T-helper 1 cell treated with Interleukin-12 subunit alpha and Interleukin-12 subunit beta and Interleukin-4 antibody, amounts not matched to agents 30 ng/mL and 1 ng/mL, for 36 hours (primary cell): ENCODE measurements at regions not wholly inside any gene's neighbourhood (a gene's known extent, or its start where the extent isn't known, plus 50 kb on each side); places are given as distances from the start of the nearest gene placed in this dataset.
"Not testable (repeated sequence)": the region's sequence is repeated elsewhere in the genome, so short reads cannot be mapped to it uniquely, and the experiment has no call there.

Experiments used
- intact Hi-C: fragments of 100-400 bp; cut with micrococcal nuclease; formaldehyde crosslinking; loops from one replicate; pipeline ENCODE4 v1.15.1; 2024

DNA sequence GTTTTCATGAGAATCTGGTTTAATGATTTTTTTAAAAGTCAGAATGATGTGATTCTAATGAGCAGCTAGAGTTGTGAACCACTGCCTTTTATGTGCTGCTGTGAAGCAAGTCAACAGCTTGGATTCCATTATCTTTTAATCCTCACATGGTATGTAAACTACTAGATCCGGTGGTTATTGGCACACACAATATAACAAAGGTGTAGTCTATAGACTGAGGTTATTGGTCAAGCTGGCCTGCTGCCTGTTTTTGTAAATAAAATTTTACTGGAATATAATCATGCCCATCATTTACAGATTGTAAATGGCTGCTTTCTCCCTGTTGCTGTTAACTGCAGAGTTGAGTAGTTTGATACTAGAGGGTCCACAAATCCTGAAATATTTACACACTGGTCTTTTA lies 103.1 kb downstream of the OTOL1 start:
- intact Hi-C loops = no loop called here

DNA sequence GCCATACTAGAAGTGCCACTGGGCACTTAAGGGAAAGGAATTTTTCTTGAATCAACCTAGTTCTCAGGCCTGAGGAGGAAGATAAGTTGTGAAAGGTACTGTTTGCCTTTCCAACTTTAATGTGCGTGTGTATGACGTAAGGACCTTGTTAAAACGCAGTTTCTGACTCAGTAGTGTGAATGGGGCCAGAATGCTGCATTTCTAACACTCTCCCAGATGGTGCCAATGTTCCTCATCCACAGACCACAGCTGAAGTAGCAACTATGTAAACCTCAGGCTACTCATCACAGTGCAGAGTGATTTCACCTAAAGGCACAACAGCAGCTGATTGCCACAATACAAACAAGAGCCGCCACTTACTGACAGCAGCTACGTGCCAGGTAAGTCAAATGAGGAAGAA lies 103.6 kb downstream of the OTOL1 start:
- intact Hi-C loops = no loop called here

DNA sequence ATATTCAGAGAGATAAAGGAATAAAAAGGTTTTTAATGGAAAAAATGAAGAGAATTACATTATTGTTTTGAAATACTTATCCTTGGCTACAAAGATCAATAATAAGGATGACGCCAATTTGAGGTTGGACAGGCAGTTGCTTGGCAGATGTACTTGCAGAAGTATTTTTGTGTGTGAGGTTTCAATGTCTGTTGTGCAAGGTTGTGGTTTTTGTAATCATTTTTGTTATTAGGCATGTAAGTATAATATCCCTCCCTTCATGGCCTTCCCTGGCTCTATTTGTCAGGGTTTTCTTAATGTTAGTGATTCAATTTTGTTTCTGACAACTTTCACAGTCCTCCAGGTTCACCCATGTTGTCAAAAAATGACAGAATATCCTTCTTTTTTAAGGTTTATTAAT lies 105.9 kb downstream of the OTOL1 start:
- intact Hi-C loops = no loop called here

DNA sequence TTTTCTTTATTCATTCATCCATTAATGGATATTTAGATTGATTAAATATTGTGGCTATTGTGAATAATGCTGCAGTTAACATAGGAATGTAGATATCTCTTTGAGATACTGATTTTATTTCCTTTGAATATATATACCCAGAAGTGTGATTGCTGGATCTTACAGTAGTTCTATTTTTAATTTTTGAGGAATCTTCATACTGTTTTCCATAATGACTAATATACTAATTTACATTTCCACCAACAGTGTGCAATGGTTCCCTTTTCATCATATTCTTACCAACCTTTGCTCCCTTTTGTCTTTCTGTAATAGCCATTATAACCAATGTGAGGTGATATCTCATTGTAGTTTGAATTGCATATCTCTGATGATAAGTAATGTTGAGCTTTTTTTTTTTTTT lies 106.3 kb downstream of the OTOL1 start:
- intact Hi-C loops = no loop called here

DNA sequence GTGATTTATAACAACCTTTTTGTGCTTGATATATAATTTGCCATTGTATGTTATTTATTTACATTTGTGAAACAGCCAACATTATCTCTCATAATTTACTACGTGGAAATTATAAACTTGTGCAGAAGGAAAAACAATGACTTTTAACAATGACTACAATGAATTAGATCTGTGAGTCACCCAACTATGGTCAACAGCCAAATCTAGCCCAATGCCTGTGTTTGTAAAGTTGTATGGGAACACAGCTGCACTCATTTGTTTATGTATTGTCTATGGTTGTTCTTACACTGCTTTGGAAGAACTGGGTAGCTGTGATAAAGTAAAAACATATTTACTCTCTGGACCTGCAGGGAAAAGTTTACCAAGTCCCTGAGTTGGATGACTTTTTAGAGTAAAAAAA lies 110.4 kb downstream of the OTOL1 start:
- intact Hi-C loops = no loop called here

DNA sequence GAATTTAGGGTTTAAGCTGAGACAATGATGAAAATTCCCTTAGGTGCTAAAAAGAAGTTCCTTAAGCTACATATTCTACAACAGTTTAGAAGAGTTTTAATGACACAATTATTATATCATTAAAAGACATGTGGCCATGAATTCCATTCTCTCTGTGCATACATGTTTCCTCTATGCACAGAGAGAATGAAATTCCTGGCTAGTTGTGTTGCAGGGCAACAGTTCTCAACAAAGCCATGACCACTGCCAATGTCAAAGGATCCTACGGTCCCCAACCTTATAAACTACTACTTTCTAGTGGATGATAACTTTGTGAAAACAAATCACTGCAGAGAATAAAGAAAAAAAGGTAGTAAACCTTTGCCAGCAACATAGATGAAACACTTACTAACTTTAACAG lies 122.7 kb downstream of the OTOL1 start:
- intact Hi-C loops = no loop called here

DNA sequence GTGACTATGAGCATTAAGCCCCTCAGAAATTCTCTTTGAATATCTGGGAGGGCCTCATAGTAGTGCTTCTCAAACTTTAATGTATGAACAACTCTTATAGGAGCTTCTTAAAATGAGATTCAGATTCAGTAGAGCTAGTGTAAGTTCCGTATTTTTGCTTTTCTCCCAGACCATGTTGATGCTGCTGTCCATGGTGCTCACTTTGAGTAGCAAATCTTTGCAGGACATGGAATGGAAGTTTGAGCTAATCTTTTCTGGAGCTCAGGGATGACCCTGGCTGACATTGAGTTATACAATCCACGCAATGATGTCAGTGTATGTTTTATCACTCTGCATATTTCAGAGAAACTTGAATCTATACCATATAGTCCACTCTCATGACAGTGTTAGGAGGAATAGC lies 134.2 kb downstream of the OTOL1 start:
- intact Hi-C loops = no loop called here

DNA sequence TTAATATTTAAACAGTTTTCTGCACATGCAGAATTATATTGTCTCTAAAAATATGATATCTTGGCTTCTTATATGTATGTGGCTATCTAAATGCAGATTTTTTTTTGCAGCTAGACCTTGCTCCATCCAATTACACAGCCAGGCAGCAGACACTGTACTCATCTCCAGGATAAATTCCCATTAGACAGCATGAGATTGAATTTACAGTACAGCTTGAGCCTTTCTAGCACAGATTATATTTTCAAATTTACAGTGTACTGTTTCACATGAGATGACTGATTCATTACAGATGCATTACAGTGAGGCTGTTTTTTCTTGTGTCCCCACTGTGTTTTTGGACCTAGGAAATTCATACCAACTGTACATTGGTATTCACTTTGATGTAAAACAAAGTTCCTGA lies 134.9 kb downstream of the OTOL1 start:
- intact Hi-C loops = no loop called here

DNA sequence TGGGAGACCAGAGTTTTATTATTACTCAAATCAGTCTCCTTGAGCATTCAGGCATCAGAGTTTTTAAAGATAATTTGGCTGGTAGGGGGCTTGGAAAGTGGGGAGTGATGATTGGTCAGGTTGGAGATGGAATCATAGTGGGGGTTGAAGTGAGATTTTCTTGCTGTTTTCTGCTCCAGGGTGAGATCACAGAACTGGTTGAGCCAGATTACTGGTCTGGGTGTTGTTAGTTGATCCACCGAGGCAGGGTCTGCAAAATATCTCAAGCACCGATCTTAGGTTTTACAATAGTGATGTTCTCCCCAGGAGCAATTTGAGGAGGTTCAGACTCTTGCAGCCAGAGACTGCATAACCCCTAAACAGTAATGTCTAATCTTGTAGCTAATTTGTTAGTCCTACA lies 141.0 kb downstream of the OTOL1 start:
- intact Hi-C loops = no loop called here

DNA sequence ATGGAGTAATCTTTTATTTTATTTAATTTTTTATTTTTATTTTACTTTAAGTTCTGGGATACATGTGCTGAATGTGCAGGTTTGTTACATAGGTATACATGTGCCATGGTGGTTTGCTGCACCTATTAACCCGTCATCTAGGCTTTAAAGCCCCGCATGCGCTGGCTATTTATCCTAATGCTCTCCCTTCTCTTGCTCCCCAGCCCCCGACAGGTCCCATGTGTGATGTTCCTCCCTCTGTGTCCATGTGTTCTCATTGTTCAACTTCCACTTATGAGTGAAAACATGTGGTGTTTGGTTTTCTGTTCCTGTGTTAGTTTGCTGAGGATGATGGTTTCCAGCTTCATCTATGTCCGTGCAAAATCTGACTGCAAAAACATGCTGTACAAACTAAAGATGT lies 142.5 kb downstream of the OTOL1 start:
- intact Hi-C loops = not testable (repeated sequence)

DNA sequence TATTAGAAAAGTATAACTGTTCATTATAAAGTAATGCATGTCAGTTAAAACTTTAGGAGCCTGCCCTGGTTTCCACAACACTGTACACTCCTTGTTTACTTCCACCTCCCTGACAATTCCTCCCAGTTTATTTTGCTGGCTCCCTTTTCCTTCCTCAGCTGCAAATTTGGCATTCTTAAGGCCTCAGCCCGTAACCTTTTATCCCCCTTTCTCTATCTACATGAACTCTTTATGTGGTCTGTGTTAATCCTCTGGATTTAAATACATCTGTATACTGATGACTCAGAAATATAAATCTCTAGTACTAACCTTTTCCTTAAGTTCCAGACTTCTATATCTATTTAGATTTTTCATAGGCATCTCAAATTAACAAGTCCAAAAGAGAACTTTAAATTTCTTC lies 143.6 kb downstream of the OTOL1 start:
- intact Hi-C loops = no loop called here

DNA sequence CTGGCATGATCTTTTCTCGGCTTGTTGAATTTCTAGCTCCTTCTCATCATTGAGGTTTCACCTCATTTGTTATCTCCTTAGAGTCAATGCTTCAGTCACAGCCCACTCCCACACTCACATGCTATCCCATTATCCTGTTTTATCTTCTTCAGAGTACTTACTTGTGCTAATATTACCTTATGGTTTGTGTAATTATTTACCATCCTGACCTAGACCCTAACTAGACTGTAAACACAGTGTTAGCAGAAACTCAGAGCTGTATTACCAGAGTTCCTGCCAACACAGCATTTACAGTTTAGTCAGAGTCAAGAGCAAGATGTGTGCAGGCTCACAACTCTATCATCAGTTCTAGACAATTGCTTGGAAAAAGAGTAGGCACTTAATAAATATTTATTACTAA lies 144.7 kb downstream of the OTOL1 start:
- intact Hi-C loops = no loop called here

DNA sequence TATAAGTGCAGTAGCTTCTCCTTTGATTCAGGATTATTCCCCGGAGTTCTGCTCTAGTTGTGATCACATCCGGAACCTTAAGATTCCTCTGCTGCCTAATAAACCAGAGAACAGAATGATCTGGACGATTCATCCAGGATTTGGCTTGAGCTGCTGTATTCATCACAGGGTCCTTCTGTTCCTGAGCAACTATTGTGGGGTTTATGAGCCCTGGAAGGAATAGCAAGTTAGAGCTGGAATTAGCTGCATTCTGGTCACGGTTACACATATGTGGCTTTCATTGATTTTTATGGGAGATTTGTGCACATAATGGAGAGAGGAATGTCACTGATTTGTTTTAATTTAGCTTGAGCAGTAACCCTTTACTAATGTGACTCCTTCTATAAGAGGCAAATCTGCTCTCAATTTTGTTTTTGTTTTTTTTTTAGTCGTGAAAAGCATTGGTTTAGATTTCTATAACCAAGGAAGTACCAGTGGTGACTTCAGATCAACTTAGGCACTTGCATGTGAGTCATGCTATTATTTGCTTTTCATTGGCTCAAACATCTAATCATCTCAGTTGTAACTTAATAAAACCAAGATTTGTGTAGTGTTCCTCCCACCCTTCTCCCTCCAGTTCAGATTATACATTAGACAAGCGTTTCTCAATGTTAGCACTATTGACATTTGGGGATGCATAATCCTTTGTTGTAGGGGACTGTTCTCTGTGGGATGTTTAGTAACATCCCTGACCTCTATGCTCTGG lies 148.5 kb downstream of the OTOL1 start:
- intact Hi-C loops = no loop called here

DNA sequence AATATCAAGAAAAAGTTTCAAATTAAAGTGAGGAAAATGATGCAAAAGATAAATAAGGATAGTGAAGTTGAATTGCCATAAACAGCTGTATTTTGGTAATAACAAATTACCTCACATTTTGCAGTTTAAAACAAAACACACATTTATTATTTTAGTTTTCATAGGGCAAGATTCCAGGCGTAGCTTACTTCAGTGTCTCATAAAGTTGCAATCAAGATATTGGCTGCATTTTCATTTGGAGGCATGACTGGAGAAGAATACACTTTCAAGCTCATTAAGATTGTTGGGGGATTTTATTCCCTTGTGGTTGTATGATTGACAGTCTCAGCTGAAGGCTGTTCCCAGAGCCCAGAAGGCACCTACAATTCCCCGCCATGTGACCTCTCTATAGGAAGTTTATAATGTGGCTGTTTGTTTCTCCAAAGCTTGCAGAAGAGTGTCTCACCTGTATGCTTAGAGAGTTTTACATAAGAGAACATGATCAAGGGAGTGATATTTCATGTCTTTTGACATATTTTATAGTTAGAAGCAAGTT lies 151.4 kb downstream of the OTOL1 start:
- intact Hi-C loops = no loop called here

DNA sequence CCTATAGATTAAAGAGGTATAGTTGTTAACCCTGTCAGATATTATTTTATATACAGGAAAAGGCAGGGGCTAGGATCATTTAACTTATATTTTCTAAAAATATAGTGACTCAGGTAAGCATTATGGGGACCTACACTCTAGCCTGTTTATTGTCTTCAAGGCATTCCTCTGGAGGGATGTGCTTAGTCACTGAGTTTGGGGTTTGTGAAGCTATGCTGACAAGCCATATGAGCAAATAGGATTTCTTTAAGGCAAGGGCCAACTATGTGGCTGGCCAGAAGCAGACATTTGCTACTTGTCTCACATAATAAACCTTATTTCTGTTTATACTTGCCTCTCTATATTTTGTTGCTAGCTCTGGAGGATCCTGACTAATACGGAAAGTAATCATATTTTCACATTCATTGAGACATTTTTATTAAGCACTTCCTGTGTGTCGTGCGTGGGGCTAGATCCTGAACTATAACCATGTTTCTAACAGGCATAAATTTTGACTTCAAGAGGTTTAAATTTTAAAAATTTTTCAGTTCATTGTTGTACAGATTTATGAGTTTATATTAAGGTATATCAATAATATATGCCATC lies 153.4 kb downstream of the OTOL1 start:
- intact Hi-C loops = no loop called here

DNA sequence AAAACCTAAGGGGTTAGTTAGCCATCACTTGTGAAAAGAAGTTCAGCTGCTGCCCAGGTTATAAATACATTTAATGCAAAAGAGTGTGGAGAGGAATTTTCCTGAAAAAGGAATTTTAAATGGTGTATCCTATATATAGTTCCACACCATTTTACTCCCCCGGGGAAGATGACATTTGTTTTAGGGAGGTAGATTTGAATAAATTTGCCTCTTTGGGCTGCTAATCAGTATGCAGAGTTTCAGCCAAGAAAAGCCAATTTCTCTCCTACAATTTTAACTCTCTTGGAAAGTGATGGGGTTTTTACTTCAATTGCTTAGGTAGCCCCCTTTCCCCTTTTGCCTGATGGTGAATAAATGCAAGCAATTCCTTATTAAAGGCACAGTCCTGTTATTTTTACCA lies 161.2 kb downstream of the OTOL1 start:
- intact Hi-C loops = no loop called here

DNA sequence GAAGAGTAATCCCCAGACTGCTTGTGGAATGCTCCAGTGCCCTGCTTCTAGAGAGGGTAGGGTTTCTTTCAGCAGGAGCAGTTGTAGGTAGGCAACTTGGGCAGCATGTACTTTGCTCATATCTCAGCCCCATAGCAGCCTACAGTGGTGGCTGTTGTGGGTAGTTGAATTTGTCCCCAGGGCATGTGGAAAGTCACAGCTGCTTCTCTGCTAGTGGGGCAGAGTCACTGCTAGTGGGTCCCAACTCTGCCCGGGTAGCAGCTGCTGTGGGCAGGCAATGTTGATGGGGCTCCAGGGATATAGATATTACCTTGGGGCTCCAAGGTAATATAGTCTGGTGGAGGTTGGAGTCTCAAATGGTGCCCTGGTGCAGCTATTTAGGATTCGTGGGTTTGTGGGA lies 174.5 kb downstream of the OTOL1 start:
- intact Hi-C loops = no loop called here

DNA sequence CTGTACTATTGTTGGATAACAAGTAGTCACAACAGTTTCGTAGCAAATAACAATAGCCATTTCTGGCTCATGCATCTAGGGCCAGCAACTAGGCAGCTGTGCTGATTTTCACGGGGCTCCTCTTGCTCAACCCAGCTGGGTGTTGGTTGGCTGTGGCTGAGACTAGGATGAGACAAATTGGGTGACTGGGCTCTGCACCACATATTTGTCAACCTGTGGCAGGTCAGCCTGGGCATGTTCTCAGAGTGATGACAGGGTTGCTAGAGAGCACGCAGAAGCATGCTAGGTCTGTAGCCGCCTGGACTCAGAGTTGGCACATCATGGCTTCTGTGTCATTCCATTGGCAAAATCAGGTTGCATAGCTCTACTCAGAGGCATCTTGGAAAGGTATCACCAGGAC lies 175.9 kb downstream of the OTOL1 start:
- intact Hi-C loops = no loop called here

DNA sequence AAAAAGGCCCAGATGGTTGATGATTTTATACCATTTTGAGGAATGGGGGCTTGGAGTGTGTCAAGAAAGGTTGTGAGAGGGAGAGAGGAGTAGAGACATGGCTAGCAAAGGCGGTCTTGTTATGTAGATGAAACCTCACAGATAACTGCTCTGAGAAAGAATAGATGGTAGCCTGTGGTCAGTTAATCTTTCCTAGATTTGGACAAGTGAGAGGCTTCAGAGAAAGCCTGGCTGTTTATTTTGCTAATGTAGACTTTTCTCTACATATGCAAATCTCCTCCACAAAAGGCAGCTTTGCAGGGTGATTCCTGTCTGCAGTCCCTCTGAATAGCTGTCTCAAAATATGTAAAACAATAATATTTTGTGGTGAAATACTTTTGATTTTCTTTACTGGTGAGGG lies 177.3 kb downstream of the OTOL1 start:
- intact Hi-C loops = no loop called here

DNA sequence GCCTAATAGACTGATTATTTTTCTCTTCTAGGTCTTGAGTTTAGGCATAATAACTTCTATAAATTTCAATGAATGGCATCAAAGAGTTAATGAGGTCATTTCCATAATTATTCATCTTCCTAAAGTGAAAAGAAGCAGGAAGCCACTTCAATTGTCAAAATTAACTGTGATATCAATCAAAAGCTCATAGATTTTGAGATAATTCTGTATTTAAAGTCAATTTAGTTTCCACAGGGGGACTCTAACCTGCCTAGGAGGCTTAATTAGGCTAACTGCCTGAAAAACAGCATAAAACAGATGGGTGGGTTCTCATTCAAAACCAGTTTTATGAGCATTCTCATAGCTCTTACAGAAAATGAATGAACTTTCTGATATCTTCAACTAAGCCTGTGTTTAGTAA lies 177.8 kb downstream of the OTOL1 start:
- intact Hi-C loops = no loop called here

DNA sequence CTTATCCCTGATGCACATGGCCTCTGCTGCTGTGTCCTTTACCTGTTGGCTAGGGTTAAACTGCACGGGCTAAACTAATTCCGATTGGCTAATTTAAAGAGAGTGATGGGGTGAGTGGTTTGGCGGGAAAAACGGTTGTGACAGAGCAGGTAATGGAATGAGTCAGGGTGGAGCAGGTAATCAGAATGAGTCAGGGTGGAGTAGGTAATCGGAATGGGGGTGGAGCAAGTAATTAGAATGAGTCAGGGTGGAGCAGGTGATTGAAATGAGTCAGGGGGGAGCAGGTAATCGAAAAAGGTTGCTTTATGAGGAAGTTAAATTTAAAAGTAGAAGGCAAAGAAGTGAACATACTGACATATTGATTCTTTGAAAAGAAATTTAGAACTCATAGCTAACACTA lies 185.2 kb downstream of the OTOL1 start:
- intact Hi-C loops = not testable (repeated sequence)

DNA sequence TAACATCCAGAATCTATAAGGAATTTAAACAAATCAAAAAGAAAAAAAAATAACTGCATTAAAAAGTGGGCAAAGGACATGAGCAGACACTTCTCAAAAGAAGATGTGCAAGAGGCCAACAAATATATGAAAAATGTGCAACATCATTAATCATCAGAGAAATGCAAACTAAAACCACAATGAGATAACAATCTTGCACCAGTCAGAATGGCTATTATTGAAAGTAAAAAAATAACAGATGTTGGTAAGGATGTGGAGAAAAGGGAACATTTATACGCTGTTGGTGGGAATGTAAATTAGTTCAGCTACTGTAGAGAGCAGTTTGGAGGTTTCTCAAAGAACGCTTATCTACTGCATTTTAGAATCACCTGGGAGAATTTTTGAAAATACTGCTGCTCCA lies 186.1 kb downstream of the OTOL1 start:
- intact Hi-C loops = no loop called here

DNA sequence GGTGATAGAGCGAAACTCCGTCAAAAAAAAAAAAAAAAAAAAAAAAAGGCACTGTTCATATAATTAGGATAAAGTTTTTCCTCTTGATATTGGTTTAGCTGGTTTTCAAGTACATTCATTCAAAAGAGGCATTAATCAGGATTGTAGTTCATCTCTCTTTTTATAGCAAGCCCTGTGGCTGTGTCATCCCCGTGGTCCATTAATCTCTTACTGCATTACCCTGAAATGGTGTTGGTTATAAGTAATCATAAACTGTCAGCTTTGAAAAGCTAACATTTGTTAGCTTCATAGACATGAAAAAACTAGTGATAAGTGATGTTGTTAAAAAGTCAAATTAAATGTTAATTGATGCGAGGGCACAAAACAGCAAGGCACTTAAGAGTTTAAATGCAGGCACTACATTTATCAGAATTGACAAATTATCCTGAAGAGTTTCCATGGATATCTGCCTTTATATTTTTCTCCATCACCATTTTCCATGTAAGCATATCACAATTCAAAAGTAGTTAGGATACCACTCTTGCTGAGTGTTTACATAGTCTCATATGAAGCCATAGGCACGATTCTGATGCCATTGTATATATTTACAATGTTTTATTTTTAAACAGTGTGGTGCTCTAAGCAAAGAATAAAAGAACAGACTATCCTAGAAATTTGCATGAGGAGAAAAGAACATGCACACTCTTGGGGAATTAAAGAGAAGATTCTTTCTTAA lies 193.1 kb downstream of the OTOL1 start:
- intact Hi-C loops = no loop called here
